ENCODE measurements at regions not wholly inside any gene's neighbourhood (a gene's known extent, or its start where the extent isn't known, plus 50 kb on each side); places are given as distances from the start of the nearest gene placed in this dataset.
"Not testable (repeated sequence)": the region's sequence is repeated elsewhere in the genome, so short reads cannot be mapped to it uniquely, and the experiment has no call there.

GRCh38 chr7:112592565-112593263 lies 111.9 kb downstream of the LSMEM1 start:
- not testable (repeated sequence) for DNase-seq

- DNase-seq: no peak
These were observed 113.6 kb downstream of the LSMEM1 start for GRCh38 chr7:112594397-112594796.

GRCh38 chr7:112596260-112596659 lies 115.5 kb downstream of the LSMEM1 start:
- no peak for DNase-seq

GRCh38 chr7:112596981-112597380 lies 116.2 kb downstream of the LSMEM1 start:
- DNase-seq: no peak

GRCh38 chr7:112603673-112604072 lies 122.9 kb downstream of the LSMEM1 start:
- DNase-seq: no peak

GRCh38 chr7:112610636-112611035 lies 129.8 kb downstream of the LSMEM1 start:
- DNase-seq: peak in 1 of 2 donors; percentile 19

- DNase-seq: no peak
These were observed 134.9 kb downstream of the LSMEM1 start for GRCh38 chr7:112615701-112616100.

GRCh38 chr7:112616295-112616694 lies 135.5 kb downstream of the LSMEM1 start:
- no peak for DNase-seq

GRCh38 chr7:112619343-112619742 lies 138.6 kb downstream of the LSMEM1 start:
- DNase-seq: no peak

GRCh38 chr7:112622159-112622715 lies 141.4 kb downstream of the LSMEM1 start:
- no peak for DNase-seq

GRCh38 chr7:112624416-112624815 lies 143.6 kb downstream of the LSMEM1 start:
- no peak for DNase-seq

GRCh38 chr7:112630565-112630964 lies 149.8 kb downstream of the LSMEM1 start:
- peak; percentile 49 to 58 for DNase-seq

GRCh38 chr7:112634107-112634506 lies 153.3 kb downstream of the LSMEM1 start:
- no peak for DNase-seq

- DNase-seq: no peak
These were observed 154.5 kb downstream of the TMEM168 start for GRCh38 chr7:112635742-112636141.

- no peak for DNase-seq
These were observed 151.4 kb downstream of the TMEM168 start for GRCh38 chr7:112638675-112639400.

GRCh38 chr7:112640685-112641084 lies 149.5 kb downstream of the TMEM168 start:
- DNase-seq: no peak

GRCh38 chr7:112646783-112647182 lies 143.4 kb downstream of the TMEM168 start:
- DNase-seq: no peak

- no peak for DNase-seq
These were observed 141.4 kb downstream of the TMEM168 start for GRCh38 chr7:112648781-112649180.

- no peak for DNase-seq
These were observed 140.6 kb downstream of the TMEM168 start for GRCh38 chr7:112649560-112649959.

GRCh38 chr7:112654322-112655216 lies 135.6 kb downstream of the TMEM168 start:
- no peak for DNase-seq

GRCh38 chr7:112665709-112666108 lies 124.5 kb downstream of the TMEM168 start:
- DNase-seq: peak in 1 of 2 donors; percentile 9

- no peak for DNase-seq
These were observed 121.6 kb downstream of the TMEM168 start for GRCh38 chr7:112668561-112668960.
